ENCODE measurements at regions not wholly inside any gene's neighbourhood (a gene's known extent, or its start where the extent isn't known, plus 50 kb on each side); places are given as distances from the start of the nearest gene placed in this dataset.

- DNase-seq, result no peak
Observed at GRCh38 chr4:126718136-126718535, 914.6 kb upstream of the INTU start.

- no peak for DNase-seq
Observed at GRCh38 chr4:126719852-126720251, 912.9 kb upstream of the INTU start.

- DNase-seq, result no peak
Observed at GRCh38 chr4:126725906-126726305, 906.9 kb upstream of the INTU start.

- DNase-seq, result no peak
Observed at GRCh38 chr4:126727461-126727860, 905.3 kb upstream of the INTU start.

- DNase-seq, result no peak
Observed at GRCh38 chr4:126731062-126731461, 901.7 kb upstream of the INTU start.

GRCh38 chr4:126733301-126733700, 899.5 kb upstream of the INTU start:
- DNase-seq, result no peak

- no peak for DNase-seq
Observed at GRCh38 chr4:126734465-126734864, 898.3 kb upstream of the INTU start.

- DNase-seq, result no peak
Observed at GRCh38 chr4:126735294-126736132, 897.2 kb upstream of the INTU start.

- DNase-seq, result no peak
Observed at GRCh38 chr4:126736133-126736518, 896.6 kb upstream of the INTU start.

GRCh38 chr4:126737899-126738526, 894.7 kb upstream of the INTU start:
- no peak for DNase-seq

- DNase-seq, result no peak
Observed at GRCh38 chr4:126738527-126738923, 894.2 kb upstream of the INTU start.

GRCh38 chr4:126738926-126739325, 893.8 kb upstream of the INTU start:
- DNase-seq, result no peak

GRCh38 chr4:126740687-126741086, 892.1 kb upstream of the INTU start:
- no peak for DNase-seq

- DNase-seq, result no peak
Observed at GRCh38 chr4:126742048-126742447, 890.7 kb upstream of the INTU start.

GRCh38 chr4:126742885-126743284, 889.9 kb upstream of the INTU start:
- DNase-seq, result no peak

- no peak for DNase-seq
Observed at GRCh38 chr4:126748736-126749135, 884.0 kb upstream of the INTU start.

GRCh38 chr4:126750723-126751122, 882.0 kb upstream of the INTU start:
- no peak for DNase-seq

- no peak for DNase-seq
Observed at GRCh38 chr4:126752126-126752525, 880.6 kb upstream of the INTU start.

- no peak for DNase-seq
Observed at GRCh38 chr4:126752702-126753101, 880.1 kb upstream of the INTU start.

- DNase-seq, result no peak
Observed at GRCh38 chr4:126753592-126753991, 879.2 kb upstream of the INTU start.

- DNase-seq, result no peak
Observed at GRCh38 chr4:126755506-126755905, 877.3 kb upstream of the INTU start.

- DNase-seq, result no peak
Observed at GRCh38 chr4:126756050-126756829, 876.5 kb upstream of the INTU start.

- no peak for DNase-seq
Observed at GRCh38 chr4:126757219-126757618, 875.5 kb upstream of the INTU start.

GRCh38 chr4:126758493-126758892, 874.3 kb upstream of the INTU start:
- no peak for DNase-seq

All from AML-193 (cell line).